Endodermal cell (in vitro differentiated cells): ENCODE measurements at regions not wholly inside any gene's neighbourhood (a gene's known extent, or its start where the extent isn't known, plus 50 kb on each side); places are given as distances from the start of the nearest gene placed in this dataset.

Experiments
- DNase-seq: peaks from one replicate; pipeline ENCODE4 v3.0.0-alpha.2; 2017
- H3K27ac ChIP-seq: 2 replicates; pipeline ENCODE4 v1.5.1; 2013; ENCODE audit warnings: mild to moderate bottlenecking, low read depth, low read length, moderate library complexity
- H3K27me3 ChIP-seq: 2 replicates; pipeline ENCODE4 v1.6.1; 2013; ENCODE audit warnings: mild to moderate bottlenecking, low read length, moderate library complexity; ENCODE audit not compliant: insufficient read depth, control insufficient read depth, poor library complexity, severe bottlenecking
- H3K36me3 ChIP-seq: 2 replicates; pipeline ENCODE4 v1.7.0; 2013; ENCODE audit warnings: mild to moderate bottlenecking, low read length, moderate library complexity; ENCODE audit not compliant: control insufficient read depth, insufficient read depth
- H3K4me1 ChIP-seq: one replicate; pipeline ENCODE4 v1.7.0; 2013; ENCODE audit warnings: low read length; ENCODE audit not compliant: control insufficient read depth, insufficient read depth
- H3K4me3 ChIP-seq: 2 replicates; pipeline ENCODE4 v1.5.1; 2013; ENCODE audit warnings: mild to moderate bottlenecking, low read length, moderate library complexity
- H3K9ac ChIP-seq: 2 replicates; pipeline ENCODE4 v1.6.1; 2013; ENCODE audit warnings: mild to moderate bottlenecking, low read length, moderate library complexity; ENCODE audit not compliant: poor library complexity, severe bottlenecking; ENCODE audit errors: extremely low read depth
- H3K9me3 ChIP-seq: 2 replicates; pipeline ENCODE4 v1.6.1; 2013; ENCODE audit warnings: mild to moderate bottlenecking, low read length, moderate library complexity; ENCODE audit not compliant: control insufficient read depth
- H3K27ac Mint-ChIP-seq: 2 replicates; pipeline ENCODE4 v1.8.0; 2020; ENCODE audit warnings: mixed read lengths
- H3K27me3 Mint-ChIP-seq: 2 replicates; pipeline ENCODE4 v1.8.0; 2021; ENCODE audit warnings: mild to moderate bottlenecking, mixed read lengths; ENCODE audit not compliant: insufficient read depth
- H3K36me3 Mint-ChIP-seq: 2 replicates; pipeline ENCODE4 v1.8.0; 2020; ENCODE audit warnings: low read depth, mixed read lengths
- H3K4me1 Mint-ChIP-seq: 2 replicates; pipeline ENCODE4 v1.8.0; 2020; ENCODE audit warnings: mixed read lengths
- H3K4me3 Mint-ChIP-seq: 2 replicates; pipeline ENCODE4 v1.8.0; 2020; ENCODE audit warnings: mild to moderate bottlenecking, moderate library complexity, mixed read lengths
- H3K9me3 Mint-ChIP-seq: 2 replicates; pipeline ENCODE4 v1.8.0; 2020; ENCODE audit warnings: mild to moderate bottlenecking, mixed read lengths
- CTCF ChIP-seq: fragments of 200-600 bp; sonication (generic); conservative IDR thresholded peaks from 2 replicates; pipeline ENCODE4 v1.5.0; 2021; ENCODE audit warnings: antibody characterized with exemption, mild to moderate bottlenecking
- WGBS, 2 experiments: methylation state at CpG; one replicate each; pipeline versions ENCODE4 v1.1.5 to v1.1.7; 2013; ENCODE audit warnings: missing lambda C conversion rate in 2 of 2, mixed read lengths in 1 of 2; ENCODE audit not compliant: insufficient coverage in 1 of 2, insufficient read length in 1 of 2; 5-methylcytosine and 5-hydroxymethylcytosine counted together

- H3K27me3 ChIP-seq, result no peaks in the 10 kb centered on the region
- Mint-ChIP-seq H3K4me1 (peaks cover 26% of the 10 kb centered on the region), H3K9me3 (no peaks in the 10 kb centered on the region), H3K36me3 (no peaks in the 10 kb centered on the region), H3K27ac (peak overlapping the region; percentile 21), H3K27me3 (peaks cover 4% of the 10 kb centered on the region), H3K4me3 (no peak overlapping the region)
- H3K4me3 ChIP-seq, result no peak overlapping the region
- no peaks in the 10 kb centered on the region for H3K36me3 ChIP-seq
- peak; percentile 98 for TF ChIP-seq CTCF
- peak; percentile 97 for DNase-seq
- H3K9me3 ChIP-seq, result no peaks in the 10 kb centered on the region
- H3K27ac ChIP-seq, result no peak overlapping the region
- 43 to 55% methylated on average over 10 to 18 of the region's 18 CpGs for WGBS, 2 experiments
- no peak overlapping the region for H3K9ac ChIP-seq
- peaks cover 8% of the 10 kb centered on the region for H3K4me1 ChIP-seq
Measured at GRCh38 chr5:138641547-138642298, 66.5 kb upstream of the HSPA9 start.

- H3K9me3 Mint-ChIP-seq, result no peaks in the 10 kb centered on the region
- no peak for TF ChIP-seq CTCF
- H3K4me3 Mint-ChIP-seq, result no peak overlapping the region
- no peaks in the 10 kb centered on the region for H3K36me3 Mint-ChIP-seq
- peak; percentile 62 for DNase-seq
- no peak overlapping the region for H3K27ac ChIP-seq
- 79 to 80% methylated on average over 2 to 7 of the region's 7 CpGs for WGBS, 2 experiments
- no peak overlapping the region for H3K4me3 ChIP-seq
- no peaks in the 10 kb centered on the region for H3K9me3 ChIP-seq
- peaks cover 8% of the 10 kb centered on the region for H3K4me1 ChIP-seq
- H3K9ac ChIP-seq, result no peak overlapping the region
- H3K27me3 Mint-ChIP-seq, result peaks cover 5% of the 10 kb centered on the region
- peaks cover 26% of the 10 kb centered on the region for H3K4me1 Mint-ChIP-seq
- no peak overlapping the region for H3K27ac Mint-ChIP-seq
- H3K36me3 ChIP-seq, result no peaks in the 10 kb centered on the region
- H3K27me3 ChIP-seq, result no peaks in the 10 kb centered on the region
Measured at GRCh38 chr5:138640646-138641254, 65.5 kb upstream of the HSPA9 start.

- Histone ChIP-seq H3K4me1 (peaks cover 8% of the 10 kb centered on the region), H3K36me3 (no peaks in the 10 kb centered on the region), H3K27me3 (no peaks in the 10 kb centered on the region), H3K9ac (no peak overlapping the region), H3K4me3 (no peak overlapping the region), H3K9me3 (no peaks in the 10 kb centered on the region), H3K27ac (no peak overlapping the region)
- no peak for DNase-seq
- Mint-ChIP-seq H3K27ac (no peak overlapping the region), H3K27me3 (peaks cover 7% of the 10 kb centered on the region), H3K9me3 (no peaks in the 10 kb centered on the region), H3K4me1 (peaks cover 28% of the 10 kb centered on the region), H3K4me3 (no peak overlapping the region), H3K36me3 (no peaks in the 10 kb centered on the region)
- no peak for TF ChIP-seq CTCF
- 85 to 100% methylated on average over 1 to 5 of the region's 5 CpGs for whole genome bisulfite sequencing, 2 experiments
Measured at GRCh38 chr5:138640138-138640537, 64.9 kb upstream of the HSPA9 start.
